PFSK-1 (cell line): ENCODE measurements at regions not wholly inside any gene's neighbourhood (a gene's known extent, or its start where the extent isn't known, plus 50 kb on each side); places are given as distances from the start of the nearest gene placed in this dataset.

Source experiments
- FOXP2 ChIP-seq: optimal IDR thresholded peaks from 2 replicates; pipeline ENCODE3; 2011; ENCODE audit warnings: borderline replicate concordance, control low read depth, inconsistent platforms; ENCODE audit not compliant: insufficient read depth; ENCODE audit errors: extremely low read length, extremely low read depth
- POLR2AphosphoS5 ChIP-seq: IDR thresholded peaks from 2 replicates; pipeline ENCODE4 v1.6.1; 2012; ENCODE audit warnings: low read depth, mild to moderate bottlenecking, control low read depth, low read length, moderate library complexity
- REST ChIP-seq, 2 experiments: IDR thresholded peaks; 2 replicates each; pipeline versions ENCODE4 v1.6.1 to v1.8.0; 2011 to 2012; ENCODE audit warnings: low read depth in 2 of 2, low read length in 2 of 2, control low read depth in 1 of 2, inconsistent platforms in 1 of 2, mild to moderate bottlenecking in 1 of 2, moderate library complexity in 1 of 2; ENCODE audit not compliant: insufficient read depth in 1 of 2
- SIN3A ChIP-seq: IDR thresholded peaks from 2 replicates; pipeline ENCODE4 v1.6.1; 2012; ENCODE audit warnings: mild to moderate bottlenecking, low read length, moderate library complexity, borderline replicate concordance; ENCODE audit not compliant: insufficient read depth
- TAF1 ChIP-seq: IDR thresholded peaks from 2 replicates; pipeline ENCODE4 v1.6.1; 2012; ENCODE audit warnings: low read length, control low read depth, borderline replicate concordance; ENCODE audit not compliant: insufficient read depth

GRCh38 chr19:28575816-28576215, 637.1 kb downstream of the UQCRFS1 start:
- no peak for TF ChIP-seq FOXP2
- no peak for TF ChIP-seq SIN3A
- TF ChIP-seq TAF1: no peak
- no peak for TF ChIP-seq REST (IDR thresholded peaks at IDR 0.05; ENCODE audit: insufficient read depth in 1 of 2, low read depth in 2 of 2, low read length in 2 of 2)
- TF ChIP-seq POLR2AphosphoS5: no peak

GRCh38 chr19:28574212-28574611, 638.7 kb downstream of the UQCRFS1 start:
- no peak for TF ChIP-seq SIN3A
- no peak for TF ChIP-seq REST (IDR thresholded peaks at IDR 0.05; ENCODE audit: insufficient read depth in 1 of 2, low read depth in 2 of 2, low read length in 2 of 2)
- no peak for TF ChIP-seq TAF1
- no peak for TF ChIP-seq POLR2AphosphoS5
- TF ChIP-seq FOXP2: no peak

GRCh38 chr19:28569132-28570131, 643.5 kb downstream of the UQCRFS1 start:
- no peak for TF ChIP-seq POLR2AphosphoS5
- no peak for TF ChIP-seq FOXP2

- no peak for TF ChIP-seq POLR2AphosphoS5
- no peak for TF ChIP-seq SIN3A
- no peak for TF ChIP-seq REST (IDR thresholded peaks at IDR 0.05; ENCODE audit: insufficient read depth in 1 of 2, low read depth in 2 of 2, low read length in 2 of 2)
- TF ChIP-seq FOXP2: no peak
- no peak for TF ChIP-seq TAF1
Measured at GRCh38 chr19:28567834-28568233, 645.1 kb downstream of the UQCRFS1 start.

- TF ChIP-seq FOXP2 (no peak), TAF1 (no peak), POLR2AphosphoS5 (no peak), REST (IDR thresholded peaks at IDR 0.05; ENCODE audit: insufficient read depth in 1 of 2, low read depth in 2 of 2, low read length in 2 of 2) (no peak), SIN3A (no peak)
Measured at GRCh38 chr19:28563964-28564921, 648.7 kb downstream of the UQCRFS1 start.
